Mesendoderm (in vitro differentiated cells): ENCODE measurements at regions not wholly inside any gene's neighbourhood (a gene's known extent, or its start where the extent isn't known, plus 50 kb on each side); places are given as distances from the start of the nearest gene placed in this dataset.
A peak's percentile ranks its signal among the peaks of the same experiment; 100 is the strongest.

ENCODE experiments used
- DNase-seq: peaks from one replicate; pipeline ENCODE4 v3.0.0; 2013
- H2AK5ac ChIP-seq: 2 replicates; pipeline ENCODE4 v1.6.1; 2013; ENCODE audit warnings: low read length, inconsistent platforms
- H2BK120ac ChIP-seq: 2 replicates; pipeline ENCODE4 v1.6.1; 2013; ENCODE audit warnings: low read depth, mild to moderate bottlenecking, low read length, moderate library complexity, mixed read lengths
- H2BK15ac ChIP-seq: replicated peaks from 2 replicates; pipeline ENCODE4 v1.6.1; 2013; ENCODE audit warnings: low read depth, mild to moderate bottlenecking, moderate library complexity
- H2BK5ac ChIP-seq: 2 replicates; pipeline ENCODE4 v1.6.1; 2013; ENCODE audit warnings: low read length, inconsistent platforms
- H3K18ac ChIP-seq: 2 replicates; pipeline ENCODE4 v1.6.1; 2013; ENCODE audit warnings: mild to moderate bottlenecking, low read length, mixed read lengths
- H3K23ac ChIP-seq: one replicate; pipeline ENCODE4 v1.6.1; 2013; ENCODE audit warnings: low read length
- H3K27ac ChIP-seq: 2 replicates; pipeline ENCODE4 v1.5.1; 2013; ENCODE audit warnings: low read depth, mild to moderate bottlenecking, inconsistent platforms, low read length, moderate library complexity
- H3K27me3 ChIP-seq: 2 replicates; pipeline ENCODE4 v1.6.1; 2013; ENCODE audit warnings: low read length, control low read depth, mild to moderate bottlenecking, inconsistent platforms; ENCODE audit not compliant: insufficient read depth, poor library complexity
- H3K36me3 ChIP-seq: 2 replicates; pipeline ENCODE4 v1.6.1; 2013; ENCODE audit warnings: low read length, inconsistent platforms; ENCODE audit not compliant: control insufficient read depth, insufficient read depth
- H3K4ac ChIP-seq: one replicate; pipeline ENCODE4 v1.6.1; 2013; ENCODE audit warnings: low read depth, mild to moderate bottlenecking, low read length, moderate library complexity
- H3K4me1 ChIP-seq: 2 replicates; pipeline ENCODE4 v1.6.1; 2013; ENCODE audit warnings: low read depth, low read length, inconsistent platforms; ENCODE audit not compliant: control insufficient read depth
- H3K4me2 ChIP-seq: 2 replicates; pipeline ENCODE4 v1.6.1; 2013; ENCODE audit warnings: low read length
- H3K4me3 ChIP-seq: 2 replicates; pipeline ENCODE4 v1.5.1; 2013; ENCODE audit warnings: mild to moderate bottlenecking, low read length
- H3K56ac ChIP-seq: one replicate; pipeline ENCODE4 v1.6.1; 2013; ENCODE audit warnings: low read length
- H3K79me1 ChIP-seq: 2 replicates; pipeline ENCODE4 v1.6.1; 2013; ENCODE audit warnings: low read length, inconsistent platforms
- H3K79me2 ChIP-seq: 2 replicates; pipeline ENCODE4 v1.6.1; 2013; ENCODE audit warnings: mild to moderate bottlenecking, low read length; ENCODE audit not compliant: control insufficient read depth, insufficient read depth
- H3K9ac ChIP-seq: 2 replicates; pipeline ENCODE4 v1.6.1; 2013; ENCODE audit warnings: low read length, inconsistent platforms
- H4K5ac ChIP-seq: one replicate; pipeline ENCODE4 v1.6.1; 2013; ENCODE audit warnings: low read length
- H4K8ac ChIP-seq: one replicate; pipeline ENCODE4 v1.6.1; 2013; ENCODE audit warnings: low read depth, mild to moderate bottlenecking, control low read depth, low read length, moderate library complexity
- WGBS: extraction: QIAGEN DNeasy Blood & Tissue Kit; methylation state at CpG from one replicate; pipeline ENCODE4 v1.1.7; 2013; ENCODE audit warnings: low lambda C conversion rate, missing lambda C conversion rate; ENCODE audit not compliant: insufficient coverage; ENCODE audit errors: extremely low coverage; 5-methylcytosine and 5-hydroxymethylcytosine counted together

DNA sequence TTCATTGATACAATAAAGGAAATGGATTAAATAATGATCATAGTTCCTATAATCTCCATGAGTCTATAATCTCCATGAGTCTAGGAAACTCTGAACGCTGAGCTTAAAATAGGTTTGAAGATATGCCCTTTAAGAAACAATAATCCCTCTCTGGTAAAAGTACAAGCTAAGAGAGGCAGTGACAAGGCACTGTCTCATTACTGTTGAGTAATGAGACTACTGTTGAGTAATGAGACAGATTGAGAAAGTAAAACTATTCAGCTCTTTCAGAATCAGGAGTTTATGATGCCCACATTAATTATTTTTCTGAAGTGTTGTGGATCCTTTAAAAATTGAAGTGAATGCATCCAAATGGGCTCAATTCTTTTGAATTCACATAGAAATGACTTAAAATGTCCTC lies 235.5 kb upstream of the THRB start:
- Histone ChIP-seq H3K36me3 (no peaks in the 10 kb centered on the region), H2BK120ac (no peak overlapping the region), H3K9ac (no peak overlapping the region), H3K56ac (no peak overlapping the region), H4K5ac (no peak overlapping the region), H3K4me1 (no peaks in the 10 kb centered on the region), H3K27ac (no peak overlapping the region), H2BK5ac (no peak overlapping the region), H3K4ac (no peak overlapping the region), H2BK15ac (no peak overlapping the region), H3K23ac (no peak overlapping the region), H2AK5ac (no peak overlapping the region), H4K8ac (no peak overlapping the region), H3K4me3 (no peak overlapping the region), H3K27me3 (no peaks in the 10 kb centered on the region), H3K79me1 (no peaks in the 10 kb centered on the region), H3K18ac (no peak overlapping the region), H3K79me2 (no peaks in the 10 kb centered on the region), H3K4me2 (no peak overlapping the region)
- no CpG with 5 or more reads among the region's 1 CpG for WGBS
- DNase-seq = no peak

DNA sequence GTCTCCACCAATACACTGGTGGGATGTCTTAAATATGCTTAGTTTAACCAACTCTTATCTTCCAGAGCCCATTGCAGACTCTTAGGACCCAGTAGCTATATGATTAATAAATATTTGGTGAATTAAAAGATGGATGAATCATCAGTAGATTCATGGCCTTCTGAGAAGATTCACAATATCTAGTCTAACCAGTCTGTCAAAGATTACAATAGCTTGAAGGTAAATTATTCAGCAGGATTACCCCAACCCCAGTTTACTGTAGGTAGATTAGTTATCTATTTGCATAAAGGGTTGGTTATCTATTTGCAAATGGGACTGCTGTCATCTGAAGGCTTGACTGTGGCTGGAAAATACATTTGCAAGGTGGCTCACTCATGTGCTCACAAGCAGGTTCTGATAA lies 239.4 kb upstream of the THRB start:
- no peak overlapping the region for H2BK5ac ChIP-seq
- no peaks in the 10 kb centered on the region for H3K79me1 ChIP-seq
- no peak overlapping the region for H3K4ac ChIP-seq
- H2BK120ac ChIP-seq = no peak overlapping the region
- H3K4me1 ChIP-seq = no peaks in the 10 kb centered on the region
- H3K23ac ChIP-seq = no peak overlapping the region
- H3K79me2 ChIP-seq = no peaks in the 10 kb centered on the region
- H4K5ac ChIP-seq = no peak overlapping the region
- no peak overlapping the region for H3K9ac ChIP-seq
- H3K36me3 ChIP-seq = no peaks in the 10 kb centered on the region
- no peak overlapping the region for H3K56ac ChIP-seq
- H4K8ac ChIP-seq = no peak overlapping the region
- no peak overlapping the region for H2BK15ac ChIP-seq
- H3K27ac ChIP-seq = no peak overlapping the region
- DNase-seq = no peak
- no peaks in the 10 kb centered on the region for H3K27me3 ChIP-seq
- H2AK5ac ChIP-seq = no peak overlapping the region
- H3K4me2 ChIP-seq = no peak overlapping the region
- H3K4me3 ChIP-seq = no peak overlapping the region
- H3K18ac ChIP-seq = no peak overlapping the region

DNA sequence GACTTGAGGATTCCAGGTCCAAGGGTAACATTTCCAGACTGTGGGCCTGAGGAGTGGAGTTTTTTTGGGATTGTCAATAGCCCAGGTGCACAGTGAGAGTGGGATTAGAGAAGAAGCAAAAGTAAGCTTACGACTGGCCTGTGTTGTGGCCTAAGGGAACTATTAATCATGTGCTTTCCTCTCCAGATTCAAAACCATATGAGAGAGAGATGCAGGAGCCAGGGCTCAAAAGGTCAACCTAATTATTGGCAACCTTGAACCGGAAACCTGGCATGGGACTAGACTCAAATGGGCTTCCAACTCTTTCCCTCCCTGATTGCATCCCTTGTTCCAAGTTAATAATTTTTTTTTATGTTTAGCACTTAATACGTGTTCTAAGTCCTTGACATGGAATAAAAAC lies 242.1 kb upstream of the THRB start:
- Histone ChIP-seq H3K4me2 (no peak overlapping the region), H2AK5ac (no peak overlapping the region), H3K56ac (no peak overlapping the region), H4K8ac (no peak overlapping the region), H3K4me1 (peaks cover 5% of the 10 kb centered on the region), H4K5ac (no peak overlapping the region), H2BK15ac (no peak overlapping the region), H3K4ac (no peak overlapping the region), H2BK120ac (no peak overlapping the region), H3K27me3 (no peaks in the 10 kb centered on the region), H3K27ac (no peak overlapping the region), H3K18ac (no peak overlapping the region), H2BK5ac (no peak overlapping the region), H3K79me1 (no peaks in the 10 kb centered on the region), H3K36me3 (no peaks in the 10 kb centered on the region), H3K23ac (no peak overlapping the region), H3K9ac (no peak overlapping the region), H3K79me2 (no peaks in the 10 kb centered on the region), H3K4me3 (no peak overlapping the region)
- WGBS = no CpG with 5 or more reads among the region's 3 CpGs
- no peak for DNase-seq

DNA sequence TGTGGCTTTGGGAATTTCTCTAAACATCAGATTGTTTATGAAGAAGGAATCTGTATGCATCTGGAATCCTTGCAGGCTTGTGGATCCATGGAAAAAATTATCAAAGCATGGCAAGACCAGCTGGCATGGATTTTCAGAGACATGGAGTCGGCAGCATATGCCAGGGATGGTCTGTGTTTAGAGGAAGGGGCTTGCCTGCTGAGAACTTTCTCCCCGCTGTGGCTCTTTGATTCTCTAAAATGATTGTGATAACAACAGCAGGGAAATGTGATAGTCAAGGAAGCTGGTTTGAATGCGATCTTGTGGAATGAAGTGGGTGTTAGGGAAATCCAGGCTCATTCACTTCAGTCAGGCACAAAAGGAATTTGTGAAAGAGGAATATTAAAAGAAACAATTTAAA lies 245.7 kb upstream of the THRB start:
- WGBS = no CpG with 5 or more reads among the region's 3 CpGs
- Histone ChIP-seq H3K18ac (no peak overlapping the region), H3K36me3 (no peaks in the 10 kb centered on the region), H3K79me1 (no peaks in the 10 kb centered on the region), H2BK120ac (no peak overlapping the region), H3K56ac (no peak overlapping the region), H3K79me2 (no peaks in the 10 kb centered on the region), H2AK5ac (no peak overlapping the region), H3K4ac (peak overlapping the region; percentile 4), H3K9ac (no peak overlapping the region), H4K8ac (no peak overlapping the region), H3K23ac (no peak overlapping the region), H2BK5ac (no peak overlapping the region), H2BK15ac (no peak overlapping the region), H4K5ac (no peak overlapping the region), H3K27ac (no peak overlapping the region), H3K27me3 (no peaks in the 10 kb centered on the region), H3K4me2 (no peak overlapping the region), H3K4me3 (no peak overlapping the region), H3K4me1 (peaks cover 5% of the 10 kb centered on the region)
- peak; percentile 84 for DNase-seq

DNA sequence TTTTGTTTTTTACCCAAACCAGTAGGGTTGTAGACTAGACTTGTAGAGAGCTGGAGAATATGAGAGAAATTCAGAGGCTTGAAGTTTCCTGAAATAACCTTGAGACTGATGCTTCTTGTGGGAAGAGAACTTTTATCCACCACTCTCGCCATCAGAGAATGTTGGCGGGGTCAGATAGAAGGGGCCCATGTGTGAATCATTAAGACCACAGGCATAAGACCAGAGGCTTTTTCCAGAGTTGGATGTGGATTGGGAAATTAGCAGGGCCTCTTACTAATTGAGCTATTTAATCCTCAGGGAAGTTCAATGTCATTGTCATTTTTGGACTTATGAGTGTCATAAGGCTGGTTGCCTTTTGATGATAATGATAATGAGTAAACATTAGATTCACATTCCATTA lies 246.9 kb upstream of the THRB start:
- no peak overlapping the region for H3K23ac ChIP-seq
- no CpG with 5 or more reads among the region's 2 CpGs for WGBS
- no peak overlapping the region for H4K5ac ChIP-seq
- H3K9ac ChIP-seq = no peak overlapping the region
- H3K4me2 ChIP-seq = no peak overlapping the region
- H3K79me2 ChIP-seq = no peaks in the 10 kb centered on the region
- no peaks in the 10 kb centered on the region for H3K27me3 ChIP-seq
- H3K18ac ChIP-seq = peak overlapping the region; percentile 90
- H2AK5ac ChIP-seq = no peak overlapping the region
- no peak overlapping the region for H3K56ac ChIP-seq
- no peak overlapping the region for H2BK120ac ChIP-seq
- H2BK5ac ChIP-seq = no peak overlapping the region
- peaks cover 5% of the 10 kb centered on the region for H3K4me1 ChIP-seq
- no peak overlapping the region for H3K4me3 ChIP-seq
- H3K36me3 ChIP-seq = no peaks in the 10 kb centered on the region
- H2BK15ac ChIP-seq = no peak overlapping the region
- H3K27ac ChIP-seq = no peak overlapping the region
- no peak overlapping the region for H3K4ac ChIP-seq
- no peak overlapping the region for H4K8ac ChIP-seq
- DNase-seq = peak; percentile 57
- no peaks in the 10 kb centered on the region for H3K79me1 ChIP-seq

DNA sequence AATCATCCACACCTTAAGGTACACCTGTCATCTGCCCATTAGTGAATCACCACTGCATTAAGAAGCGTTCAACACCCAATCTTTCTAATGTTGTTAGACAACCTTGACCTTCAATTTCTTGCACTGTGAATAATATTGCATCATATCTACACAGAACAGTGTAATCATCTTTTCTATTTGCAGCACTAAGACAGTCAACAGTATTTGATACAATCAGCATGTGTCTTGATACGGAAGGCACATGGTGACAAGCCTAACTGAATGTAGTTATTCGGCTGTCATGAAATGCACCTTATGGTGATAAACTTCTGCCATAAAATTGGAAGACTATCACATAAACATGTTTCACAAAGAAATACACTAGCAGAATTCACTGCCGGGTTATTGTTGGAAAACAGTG lies 253.9 kb upstream of the THRB start:
- Histone ChIP-seq H3K36me3 (no peaks in the 10 kb centered on the region), H3K27ac (no peak overlapping the region), H3K56ac (no peak overlapping the region), H3K9ac (no peak overlapping the region), H3K18ac (no peak overlapping the region), H2BK120ac (no peak overlapping the region), H4K8ac (no peak overlapping the region), H4K5ac (no peak overlapping the region), H2BK5ac (no peak overlapping the region), H3K27me3 (no peaks in the 10 kb centered on the region), H2AK5ac (no peak overlapping the region), H2BK15ac (no peak overlapping the region), H3K4me3 (no peak overlapping the region), H3K4me2 (no peak overlapping the region), H3K79me2 (no peaks in the 10 kb centered on the region), H3K79me1 (no peaks in the 10 kb centered on the region), H3K4me1 (no peaks in the 10 kb centered on the region), H3K23ac (no peak overlapping the region), H3K4ac (no peak overlapping the region)
- WGBS = no CpG with 5 or more reads among the region's 4 CpGs
- no peak for DNase-seq
